ENCODE measurements at regions not wholly inside any gene's neighbourhood (a gene's known extent, or its start where the extent isn't known, plus 50 kb on each side); places are given as distances from the start of the nearest gene placed in this dataset.

DNA sequence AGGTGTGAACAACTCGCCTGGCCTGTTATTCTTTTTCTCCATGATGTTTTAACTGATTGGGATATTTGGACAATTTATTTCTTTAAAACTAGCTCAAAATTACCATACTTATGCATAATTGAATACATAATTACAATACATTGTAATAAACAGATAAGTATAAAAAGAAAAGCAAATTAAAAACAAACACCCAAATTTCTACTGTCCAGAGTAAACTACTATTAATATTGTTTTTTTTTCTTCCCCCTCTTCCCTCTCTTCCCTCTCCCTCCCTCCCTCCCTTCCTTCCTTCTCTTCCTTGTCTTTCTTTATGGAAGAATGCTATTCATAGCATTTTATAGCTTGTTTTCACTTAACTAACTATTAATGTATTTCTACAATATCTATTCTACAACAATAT, 117.7 kb upstream of the IVNS1ABP start:
- no peaks in the 10 kb centered on the region for H3K27me3 Mint-ChIP-seq (ENCODE audit: low read depth)
- no peaks in the 10 kb centered on the region for H3K36me3 Mint-ChIP-seq (ENCODE audit: insufficient read depth in 1 of 3, low read depth in 3 of 3)
- no peak overlapping the region for H3K27ac Mint-ChIP-seq
- no peak overlapping the region for H3K23ac ChIP-seq (ENCODE audit: insufficient read length, low read depth, low read length)
- H2AK5ac ChIP-seq (ENCODE audit: insufficient read length, low read length): no peak overlapping the region
- H3K27ac ChIP-seq (ENCODE audit: insufficient read length, low read depth, low read length): no peak overlapping the region
- no peak overlapping the region for H3K4me3 Mint-ChIP-seq
- no peak for DNase-seq
- no peaks in the 10 kb centered on the region for H3K4me1 Mint-ChIP-seq
- no peak overlapping the region for H4K8ac ChIP-seq (replicated peaks; ENCODE audit: insufficient read length, low read depth, low read length)
- no peak overlapping the region for H2BK15ac ChIP-seq (ENCODE audit: low read depth, low read length)
- no peaks in the 10 kb centered on the region for H3K4me1 ChIP-seq (ENCODE audit: insufficient read depth, low read length)
- no peak overlapping the region for H3K14ac ChIP-seq (ENCODE audit: insufficient read depth, low read length)
- H3K79me1 ChIP-seq (ENCODE audit: insufficient read depth, low read depth, low read length, poor library complexity, severe bottlenecking): no peaks in the 10 kb centered on the region
- no peak overlapping the region for H3K4ac ChIP-seq (ENCODE audit: low read depth, low read length)
- H2BK5ac ChIP-seq (ENCODE audit: insufficient read length, low read length): no peak overlapping the region
- no peaks in the 10 kb centered on the region for H3K9me3 ChIP-seq (ENCODE audit: control insufficient read depth, low read depth, low read length)
- H3T11ph ChIP-seq (ENCODE audit: low read length): no peak overlapping the region
- no peak overlapping the region for H3K18ac ChIP-seq (ENCODE audit: insufficient read length, low read depth, low read length)
- no peak overlapping the region for H3K4me2 ChIP-seq (ENCODE audit: insufficient read depth, insufficient read length, low read length)
- H2BK12ac ChIP-seq (ENCODE audit: insufficient read length, low read depth, low read length): no peak overlapping the region
- H3K27me3 ChIP-seq (ENCODE audit: insufficient read depth, low read length): no peaks in the 10 kb centered on the region
- H3K23me2 ChIP-seq (ENCODE audit: insufficient read length, low read depth, low read length, poor library complexity, severe bottlenecking): no peaks in the 10 kb centered on the region
- no peak overlapping the region for H2AFZ ChIP-seq (ENCODE audit: low read length)
- no peak overlapping the region for H4K5ac ChIP-seq (ENCODE audit: insufficient read length, low read depth, low read length)
- H2BK120ac ChIP-seq (ENCODE audit: low read depth, low read length, poor library complexity, severe bottlenecking): no peak overlapping the region
- H4K20me1 ChIP-seq (ENCODE audit: control insufficient read depth, insufficient read depth, insufficient read length): no peaks in the 10 kb centered on the region
- H3K79me2 ChIP-seq (ENCODE audit: insufficient read depth, low read length): no peaks in the 10 kb centered on the region
- no CpG with 5 or more reads among the region's 1 CpG for WGBS (ENCODE audit: extremely low coverage, insufficient read length, low lambda C conversion rate)
- peaks cover 0 to 2% of the 10 kb centered on the region in 2 experiments; a peak in 2 of 5 replicates for H3K9me3 Mint-ChIP-seq
- H3K56ac ChIP-seq (ENCODE audit: insufficient read length, low read depth, low read length): no peak overlapping the region
- no peak overlapping the region for H4K91ac ChIP-seq (ENCODE audit: insufficient read length, low read depth, low read length)
- H3K9ac ChIP-seq (ENCODE audit: extremely low read depth, insufficient read length, low read length): no peak overlapping the region
- no peak overlapping the region for H2BK20ac ChIP-seq (ENCODE audit: low read depth, low read length, poor library complexity, severe bottlenecking)
- TF ChIP-seq, protein P1, sequence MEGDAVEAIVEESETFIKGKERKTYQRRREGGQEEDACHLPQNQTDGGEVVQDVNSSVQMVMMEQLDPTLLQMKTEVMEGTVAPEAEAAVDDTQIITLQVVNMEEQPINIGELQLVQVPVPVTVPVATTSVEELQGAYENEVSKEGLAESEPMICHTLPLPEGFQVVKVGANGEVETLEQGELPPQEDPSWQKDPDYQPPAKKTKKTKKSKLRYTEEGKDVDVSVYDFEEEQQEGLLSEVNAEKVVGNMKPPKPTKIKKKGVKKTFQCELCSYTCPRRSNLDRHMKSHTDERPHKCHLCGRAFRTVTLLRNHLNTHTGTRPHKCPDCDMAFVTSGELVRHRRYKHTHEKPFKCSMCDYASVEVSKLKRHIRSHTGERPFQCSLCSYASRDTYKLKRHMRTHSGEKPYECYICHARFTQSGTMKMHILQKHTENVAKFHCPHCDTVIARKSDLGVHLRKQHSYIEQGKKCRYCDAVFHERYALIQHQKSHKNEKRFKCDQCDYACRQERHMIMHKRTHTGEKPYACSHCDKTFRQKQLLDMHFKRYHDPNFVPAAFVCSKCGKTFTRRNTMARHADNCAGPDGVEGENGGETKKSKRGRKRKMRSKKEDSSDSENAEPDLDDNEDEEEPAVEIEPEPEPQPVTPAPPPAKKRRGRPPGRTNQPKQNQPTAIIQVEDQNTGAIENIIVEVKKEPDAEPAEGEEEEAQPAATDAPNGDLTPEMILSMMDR (conservative IDR thresholded peaks at IDR 0.05): no peak

Measured in H9 (cell line).